Neural cell (in vitro differentiated cells): ENCODE measurements at regions not wholly inside any gene's neighbourhood (a gene's known extent, or its start where the extent isn't known, plus 50 kb on each side); places are given as distances from the start of the nearest gene placed in this dataset.

Experiments
- H2AFZ ChIP-seq: fragments of 200-600, 300-800 bp; sonication (generic), shearing (Covaris generic); 2 replicates; pipeline ENCODE4 v1.6.0; 2014; ENCODE audit warnings: low read depth, mild to moderate bottlenecking, antibody characterized with exemption, low read length, moderate library complexity
- H3F3A ChIP-seq: fragments of 200-600 bp; shearing (Covaris generic); 2 replicates; pipeline ENCODE4 v1.6.1; 2016; ENCODE audit warnings: mild to moderate bottlenecking, moderate library complexity, mixed read lengths, antibody characterized with exemption, low read length; ENCODE audit not compliant: insufficient read depth, poor library complexity, severe bottlenecking
- H3K27ac ChIP-seq: fragments of 200-600, 300-800 bp; sonication (generic), shearing (Covaris generic); 2 replicates; pipeline ENCODE4 v1.5.1; 2014; ENCODE audit warnings: mild to moderate bottlenecking, low read length, moderate library complexity
- H3K27me3 ChIP-seq: fragments of 300-800, 200-600 bp; sonication (generic), shearing (Covaris generic); 2 replicates; pipeline ENCODE4 v1.6.0; 2014; ENCODE audit warnings: mild to moderate bottlenecking, low read depth, low read length, moderate library complexity; ENCODE audit not compliant: insufficient read depth
- H3K36me3 ChIP-seq: fragments of 300-800, 200-600 bp; sonication (generic), shearing (Covaris generic); 2 replicates; pipeline ENCODE4 v1.5.1; 2014; ENCODE audit warnings: mild to moderate bottlenecking, antibody characterized with exemption, low read length, moderate library complexity; ENCODE audit not compliant: insufficient read depth
- H3K4me2 ChIP-seq: fragments of 300-800, 200-600 bp; sonication (generic), shearing (Covaris generic); 2 replicates; pipeline ENCODE4 v1.6.0; 2014; ENCODE audit warnings: mild to moderate bottlenecking, low read length
- H3K4me3 ChIP-seq: fragments of 300-800, 200-600 bp; sonication (generic), shearing (Covaris generic); 2 replicates; pipeline ENCODE4 v1.5.1; 2014; ENCODE audit warnings: mild to moderate bottlenecking, low read length, moderate library complexity
- H3K79me2 ChIP-seq: fragments of 200-600 bp; shearing (Covaris generic); replicated peaks from 2 replicates; pipeline ENCODE4 v1.6.0; 2014; ENCODE audit warnings: mild to moderate bottlenecking, low read length, moderate library complexity; ENCODE audit not compliant: insufficient read depth
- H3K9ac ChIP-seq: fragments of 300-800, 200-600 bp; sonication (generic), shearing (Covaris generic); 2 replicates; pipeline ENCODE4 v1.6.1; 2016; ENCODE audit warnings: mild to moderate bottlenecking, low read length, mixed read lengths
- H3K9me2 ChIP-seq: fragments of 200-600 bp; shearing (Covaris generic); 2 replicates; pipeline ENCODE4 v1.6.1; 2016; ENCODE audit warnings: mild to moderate bottlenecking, low read length, mixed read lengths; ENCODE audit not compliant: insufficient read depth
- H3K9me3 ChIP-seq: fragments of 200-600, 300-800 bp; sonication (generic), shearing (Covaris generic); 2 replicates; pipeline ENCODE4 v1.6.1; 2016; ENCODE audit warnings: mild to moderate bottlenecking, mixed run types, low read length, moderate library complexity, mixed read lengths
- H4K20me1 ChIP-seq: fragments of 200-600 bp; shearing (Covaris generic); 2 replicates; pipeline ENCODE4 v1.6.1; 2016; ENCODE audit warnings: mild to moderate bottlenecking, mixed run types; ENCODE audit not compliant: insufficient read depth
- CTCF ChIP-seq: fragments of 450-650 bp; IDR thresholded peaks from 2 replicates; pipeline ENCODE4 v1.5.1; 2014; ENCODE audit warnings: antibody characterized with exemption, mild to moderate bottlenecking, moderate library complexity; ENCODE audit not compliant: poor library complexity, severe bottlenecking
- EP300 ChIP-seq: fragments of 450-650 bp; conservative IDR thresholded peaks from 2 replicates; pipeline ENCODE4 v1.6.1; 2014; ENCODE audit warnings: antibody characterized with exemption, mild to moderate bottlenecking, moderate library complexity; ENCODE audit not compliant: poor library complexity, severe bottlenecking
- MXI1 ChIP-seq: fragments of 450-650 bp; conservative IDR thresholded peaks from 2 replicates; pipeline ENCODE4 v1.6.1; 2014; ENCODE audit warnings: antibody characterized with exemption, mild to moderate bottlenecking; ENCODE audit not compliant: poor library complexity, severe bottlenecking
- RAD21 ChIP-seq: fragments of 450-650 bp; conservative IDR thresholded peaks from 2 replicates; pipeline ENCODE4 v1.6.1; 2014; ENCODE audit warnings: antibody characterized with exemption, mild to moderate bottlenecking, moderate library complexity
- REST ChIP-seq: IDR thresholded peaks from 2 replicates; pipeline ENCODE4 v1.6.1; 2012; ENCODE audit warnings: borderline replicate concordance
- SMC3 ChIP-seq: fragments of 450-650 bp; conservative IDR thresholded peaks from 2 replicates; pipeline ENCODE4 v1.6.1; 2014; ENCODE audit warnings: antibody characterized with exemption, mild to moderate bottlenecking, moderate library complexity; ENCODE audit not compliant: poor library complexity
- TAF1 ChIP-seq: IDR thresholded peaks from 2 replicates; pipeline ENCODE4 v1.6.1; 2012; ENCODE audit warnings: low read depth

GRCh38 chr5:1731091-1731639 is 68.5 kb downstream of the MRPL36 start:
- no peaks in the 10 kb centered on the region for H3K36me3 ChIP-seq
- H3K4me3 ChIP-seq: no peak overlapping the region
- no peak overlapping the region for H3K27ac ChIP-seq
- TF ChIP-seq RAD21: no peak
- no peak for TF ChIP-seq MXI1
- no peak for TF ChIP-seq CTCF
- no peak for TF ChIP-seq REST
- no peak for TF ChIP-seq EP300
- H3F3A ChIP-seq: no peaks in the 10 kb centered on the region
- H3K4me2 ChIP-seq: no peak overlapping the region
- H3K9me3 ChIP-seq: no peaks in the 10 kb centered on the region
- H3K79me2 ChIP-seq: no peaks in the 10 kb centered on the region
- no peaks in the 10 kb centered on the region for H4K20me1 ChIP-seq
- no peaks in the 10 kb centered on the region for H3K27me3 ChIP-seq
- no peak overlapping the region for H3K9ac ChIP-seq
- no peaks in the 10 kb centered on the region for H3K9me2 ChIP-seq
- H2AFZ ChIP-seq: no peak overlapping the region

GRCh38 chr5:1730487-1730847 is 69.2 kb downstream of the MRPL36 start:
- no peaks in the 10 kb centered on the region for H3K9me3 ChIP-seq

More at GRCh38 chr5:1730487-1730847, 69.2 kb downstream of the MRPL36 start:
- H4K20me1 ChIP-seq: no peaks in the 10 kb centered on the region
- H3K4me2 ChIP-seq: no peak overlapping the region
- H2AFZ ChIP-seq: no peak overlapping the region
- H3K36me3 ChIP-seq: no peaks in the 10 kb centered on the region
- no peak overlapping the region for H3K4me3 ChIP-seq
- H3F3A ChIP-seq: no peaks in the 10 kb centered on the region
- no peak overlapping the region for H3K27ac ChIP-seq
- no peaks in the 10 kb centered on the region for H3K27me3 ChIP-seq
- no peak overlapping the region for H3K9ac ChIP-seq
- TF ChIP-seq TAF1: no peak
- TF ChIP-seq EP300: no peak
- no peak for TF ChIP-seq CTCF
- no peak for TF ChIP-seq SMC3
- H3K79me2 ChIP-seq: no peaks in the 10 kb centered on the region
- H3K9me2 ChIP-seq: no peaks in the 10 kb centered on the region
